K562 (cell line): ENCODE measurements at regions not wholly inside any gene's neighbourhood (a gene's known extent, or its start where the extent isn't known, plus 50 kb on each side); places are given as distances from the start of the nearest gene placed in this dataset.

Experiments
- ATAC-seq: fragments of 200-7000 bp; cut with Tn5 transposase; 3 replicates; pipeline ENCODE4 v1.9.1; 2020; ENCODE audit warnings: moderate library complexity
- BruUV-seq: library from RNA; stranded (reverse); fragments of 400-500 nt; replicated peaks from 2 replicates; lab custom pipeline; 2021; lab: Mats Ljungman, UMichigan
- CTCF ChIA-PET: fragments of 300-600 bp; formaldehyde crosslinking; extraction: SDS; loops from one replicate; lab custom pipeline; 2021; ENCODE audit warnings: low intra/inter-chr PET ratio; lab: Yijun Ruan, JAX
- POLR2A ChIA-PET: fragments of 300-600, 350-650 bp; sonication (Branson Sonifier 250); formaldehyde crosslinking; extraction: SDS; loops from one replicate; lab custom pipeline; 2021; ENCODE audit warnings: antibody characterized with exemption, inconsistent platforms; lab: Yijun Ruan, JAX
- DNase-seq, 4 experiments: peaks; one replicate each; pipeline versions ENCODE4 v3.0.0 to v3.0.0-alpha.2; 2011 to 2018; ENCODE audit warnings: low spot score in 3 of 4, mixed read lengths in 3 of 4; ENCODE audit errors: extremely low read depth in 1 of 4
- FAIRE-seq: peaks from 2 replicates; lab custom pipeline; 2011; peaks lifted over from hg19 to GRCh38; lab: Jason Lieb, UNC
- H2AFZ ChIP-seq: 2 replicates; pipeline ENCODE4 v1.6.0; 2011; ENCODE audit warnings: low read depth, low read length, control low read depth, inconsistent platforms
- H3K27ac ChIP-seq: fragments of 200-600 bp; 3 replicates; pipeline ENCODE4 v1.8.0; 2011; ENCODE audit warnings: low read depth, mild to moderate bottlenecking, control low read depth, inconsistent platforms, low read length, moderate library complexity, mixed read lengths; ENCODE audit errors: extremely low read depth
- H3K27me3 ChIP-seq, 2 experiments: fragments of 300-600 bp in 1 of 2; 2 replicates in 1 of 2; 3 replicates in 1 of 2; pipeline versions ENCODE4 v1.6.0 to v1.8.0; 2011; ENCODE audit warnings: inconsistent platforms in 2 of 2, low read length in 2 of 2, mild to moderate bottlenecking in 1 of 2, mixed read lengths in 1 of 2, moderate library complexity in 1 of 2; ENCODE audit not compliant: control insufficient read depth in 2 of 2, insufficient read depth in 2 of 2
- H3K36me3 ChIP-seq: fragments of 300-600 bp; 3 replicates; pipeline ENCODE4 v1.8.0; 2011; ENCODE audit warnings: mild to moderate bottlenecking, low read length, inconsistent platforms; ENCODE audit not compliant: control insufficient read depth, insufficient read depth
- H3K4me1 ChIP-seq, 2 experiments: fragments of 200-600 bp in 1 of 2; replicated peaks in 1 of 2; 2 replicates in 1 of 2; 3 replicates in 1 of 2; pipeline versions ENCODE4 v1.5.1 to v1.8.0; 2011; ENCODE audit warnings: inconsistent platforms in 2 of 2, low read length in 2 of 2, mild to moderate bottlenecking in 1 of 2, mixed read lengths in 1 of 2, moderate library complexity in 1 of 2; ENCODE audit not compliant: control insufficient read depth in 2 of 2, insufficient read depth in 2 of 2
- H3K4me2 ChIP-seq: 2 replicates; pipeline ENCODE4 v1.6.1; 2011; ENCODE audit warnings: low read length, control low read depth, inconsistent platforms, mixed read lengths; ENCODE audit not compliant: insufficient read depth
- H3K4me3 ChIP-seq: fragments of 200-600 bp; sonication (generic), shearing (Covaris generic); 2 replicates; pipeline ENCODE4 v1.5.1; 2016; ENCODE audit warnings: control low read depth, inconsistent platforms
- H3K79me2 ChIP-seq: fragments of 200-600 bp; 3 replicates; pipeline ENCODE4 v1.8.0; 2011; ENCODE audit warnings: low read length, inconsistent platforms; ENCODE audit not compliant: control insufficient read depth, insufficient read depth
- H3K9ac ChIP-seq, 2 experiments: 2 replicates each; pipeline versions ENCODE4 v1.6.0 to v1.6.1; 2011; ENCODE audit warnings: low read depth in 2 of 2, low read length in 2 of 2, control low read depth in 1 of 2, inconsistent platforms in 1 of 2, mild to moderate bottlenecking in 1 of 2, mixed read lengths in 1 of 2; ENCODE audit not compliant: insufficient read depth in 1 of 2
- H3K9me1 ChIP-seq: one replicate; pipeline ENCODE4 v1.6.0; 2011; ENCODE audit warnings: inconsistent platforms, mild to moderate bottlenecking, low read length, moderate library complexity; ENCODE audit not compliant: control insufficient read depth, insufficient read depth
- H3K9me3 ChIP-seq: replicated peaks from 2 replicates; pipeline ENCODE4 v1.5.1; 2011; ENCODE audit warnings: low read depth, low read length, inconsistent platforms; ENCODE audit not compliant: control insufficient read depth, insufficient read depth
- H4K20me1 ChIP-seq: replicated peaks from 2 replicates; pipeline ENCODE4 v1.6.1; 2011; ENCODE audit warnings: low read length, inconsistent platforms, mixed read lengths; ENCODE audit not compliant: control insufficient read depth, insufficient read depth
- MCM7 ChIP-seq, 2 experiments: fragments of 450-650 bp; IDR thresholded peaks; 2 replicates each; pipeline ENCODE4 v1.6.1; 2016 to 2018
- NFE2 ChIP-seq: IDR thresholded peaks from 2 replicates; pipeline ENCODE4 v1.6.1; 2014; ENCODE audit warnings: antibody characterized with exemption, low read depth
- NONO ChIP-seq, 2 experiments: fragments of 200-400 bp in 1 of 2; fragments of 450-650 bp in 1 of 2; formaldehyde crosslinking in 1 of 2; IDR thresholded peaks; 2 replicates each; pipeline ENCODE4 v1.6.1; 2017; ENCODE audit warnings: low read depth in 2 of 2, mild to moderate bottlenecking in 2 of 2, moderate library complexity in 2 of 2, low read length in 1 of 2
- POLR2H ChIP-seq: IDR thresholded peaks from 2 replicates; pipeline ENCODE4 v1.6.1; 2016; ENCODE audit warnings: missing genetic modification characterization, low read depth, mild to moderate bottlenecking, control low read depth, missing compliant biosample characterization, moderate library complexity
- ZNF584 ChIP-seq: fragments of 200-800 bp; sonication (Bioruptor generic); IDR thresholded peaks from 2 replicates; pipeline ENCODE4 v1.6.1; 2016; ENCODE audit warnings: low read depth, mild to moderate bottlenecking, missing genetic modification characterization, missing compliant biosample characterization
- WGBS: fragments of 100-300 bp; shearing (Covaris generic); methylation state at CpG from one replicate; pipeline ENCODE4 v1.1.6; 2016; ENCODE audit warnings: low coverage, mixed read lengths; ENCODE audit not compliant: insufficient coverage; ENCODE audit errors: missing lambda C conversion rate; 5-methylcytosine and 5-hydroxymethylcytosine counted together
- in situ Hi-C: fragments of 300-500 bp; cut with MboI; formaldehyde crosslinking; loops from 4 replicates; pipeline ENCODE4 v1.15.0; 2018; ENCODE audit warnings: inconsistent platforms, mixed read lengths
- intact Hi-C: fragments of 100-400 bp; cut with micrococcal nuclease; formaldehyde crosslinking; loops from 2 replicates; pipeline ENCODE4 v1.14.2; 2022
- TF ChIP-seq, protein P1 (sequence below), 2 experiments: IDR thresholded peaks; 2 replicates each; pipeline ENCODE4 v1.6.1; 2011; ENCODE audit warnings: borderline replicate concordance in 1 of 2, control low read depth in 1 of 2, low read depth in 1 of 2, low read length in 1 of 2, mild to moderate bottlenecking in 1 of 2, mixed read lengths in 1 of 2, moderate library complexity in 1 of 2; ENCODE audit not compliant: insufficient read depth in 1 of 2, insufficient read length in 1 of 2, poor library complexity in 1 of 2, severe bottlenecking in 1 of 2; ENCODE audit errors: extremely low read depth in 1 of 2

DNA sequence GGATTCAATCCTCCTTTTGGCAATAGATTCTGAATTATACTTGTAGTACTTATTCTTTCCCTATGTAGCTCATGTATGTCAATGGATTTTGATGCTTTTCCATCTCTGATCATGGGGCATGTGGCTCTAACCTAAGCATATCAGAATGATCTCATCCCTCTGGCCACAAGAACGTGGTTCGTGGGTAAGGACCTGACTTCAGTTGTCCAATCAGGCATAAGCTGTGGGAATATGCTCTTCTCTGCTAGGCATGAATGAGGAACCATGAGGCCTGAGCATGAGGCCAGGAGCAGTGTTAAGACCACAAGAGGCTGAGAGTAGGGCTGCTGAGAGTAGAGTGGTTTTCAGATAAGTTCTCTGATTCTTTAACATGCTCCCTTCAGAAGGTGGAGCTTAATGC, 292.4 kb upstream of the TSHZ3 start (continued):
- TF ChIP-seq, protein P1, sequence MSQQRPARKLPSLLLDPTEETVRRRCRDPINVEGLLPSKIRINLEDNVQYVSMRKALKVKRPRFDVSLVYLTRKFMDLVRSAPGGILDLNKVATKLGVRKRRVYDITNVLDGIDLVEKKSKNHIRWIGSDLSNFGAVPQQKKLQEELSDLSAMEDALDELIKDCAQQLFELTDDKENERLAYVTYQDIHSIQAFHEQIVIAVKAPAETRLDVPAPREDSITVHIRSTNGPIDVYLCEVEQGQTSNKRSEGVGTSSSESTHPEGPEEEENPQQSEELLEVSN (IDR thresholded peaks at IDR 0.05; ENCODE audit: borderline replicate concordance in 1 of 2, extremely low read depth in 1 of 2, insufficient read depth in 1 of 2, insufficient read length in 1 of 2, low read depth in 1 of 2, low read length in 1 of 2, poor library complexity in 1 of 2, severe bottlenecking in 1 of 2), result no peak
- TF ChIP-seq, all 486 proteins: peak for 0

DNA sequence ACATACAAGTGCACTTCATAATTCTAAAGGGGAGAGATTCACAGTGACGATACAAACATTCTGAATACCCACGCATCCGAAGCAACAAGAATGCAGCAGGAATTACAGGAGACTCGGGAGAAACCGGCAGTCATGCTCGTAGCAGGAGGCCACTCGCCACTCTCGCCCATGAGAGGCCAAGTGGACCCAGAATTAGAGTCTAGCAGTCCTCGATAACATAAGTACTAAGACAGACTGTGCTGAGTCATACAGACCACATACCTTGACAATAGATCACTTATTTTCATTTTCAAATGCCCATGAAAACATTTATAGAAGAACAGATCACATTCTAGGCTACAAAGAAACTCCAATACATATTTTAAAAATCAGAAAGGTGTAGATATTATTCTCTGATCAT, 299.1 kb upstream of the TSHZ3 start:
- no peaks in the 10 kb centered on the region for H3K9me3 ChIP-seq
- no peaks in the 10 kb centered on the region for H3K4me1 ChIP-seq
- no TSS peak for BruUV-seq
- H3K9ac ChIP-seq, result no peak overlapping the region
- intact Hi-C loops (no loop called here), in situ Hi-C loops (no loop called here)
- H3K27me3 ChIP-seq, result no peaks in the 10 kb centered on the region
- peak in 1 of 4 experiments; percentile 2 for DNase-seq
- H3K4me3 ChIP-seq, result no peak overlapping the region
- no peak overlapping the region for H3K4me2 ChIP-seq
- 1% methylated on average over 9 of the region's 9 CpGs for WGBS
- TF ChIP-seq NONO (IDR thresholded peaks at IDR 0.05; ENCODE audit: low read depth in 2 of 2, low read length in 1 of 2) (no peak), NFE2 (peak; percentile 41; the same call in 1 of the 2 replicates), ZNF584 (CRISPR knock-in tag) (no peak), POLR2H (no peak), MCM7 (IDR thresholded peaks at IDR 0.05) (no peak)
- ATAC-seq, result no peak
- ChIA-PET POLR2A (no interaction called here), CTCF (no interaction called here)
- H2AFZ ChIP-seq, result no peak overlapping the region
- no peaks in the 10 kb centered on the region for H3K79me2 ChIP-seq
- no peak overlapping the region for H3K27ac ChIP-seq
- no peak for FAIRE-seq
- no peaks in the 10 kb centered on the region for H3K36me3 ChIP-seq
- H3K9me1 ChIP-seq, result no peaks in the 10 kb centered on the region
- no peaks in the 10 kb centered on the region for H4K20me1 ChIP-seq
